ENCODE measurements at regions not wholly inside any gene's neighbourhood (a gene's known extent, or its start where the extent isn't known, plus 50 kb on each side); places are given as distances from the start of the nearest gene placed in this dataset.

DNA sequence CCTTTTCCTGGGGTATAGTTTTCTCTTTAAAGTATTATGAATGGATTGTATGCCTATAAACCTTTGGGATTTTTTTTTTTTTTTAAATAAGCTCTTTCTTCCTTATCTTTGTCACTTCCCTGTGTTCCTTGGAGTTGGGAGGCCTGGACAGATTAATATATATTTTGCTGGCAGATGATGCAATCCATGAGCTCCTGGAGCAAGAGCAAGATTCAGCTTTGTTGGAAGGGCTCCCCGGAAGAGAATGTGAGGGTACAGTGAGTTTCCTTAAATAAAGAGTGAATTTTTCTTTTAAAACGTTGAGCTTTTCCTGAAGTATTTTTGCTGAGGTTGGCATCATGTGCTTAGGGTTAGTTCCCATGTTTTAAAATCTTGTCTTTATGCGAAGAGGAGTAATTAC lies 98.7 kb upstream of the SLC28A3 start:
- H3K4me3 ChIP-seq (replicated peaks; ENCODE audit: low read depth, low read length): no peak overlapping the region
- no peak for DNase-seq (ENCODE audit: extremely low read depth, low read depth)
- TF ChIP-seq, protein P1, sequence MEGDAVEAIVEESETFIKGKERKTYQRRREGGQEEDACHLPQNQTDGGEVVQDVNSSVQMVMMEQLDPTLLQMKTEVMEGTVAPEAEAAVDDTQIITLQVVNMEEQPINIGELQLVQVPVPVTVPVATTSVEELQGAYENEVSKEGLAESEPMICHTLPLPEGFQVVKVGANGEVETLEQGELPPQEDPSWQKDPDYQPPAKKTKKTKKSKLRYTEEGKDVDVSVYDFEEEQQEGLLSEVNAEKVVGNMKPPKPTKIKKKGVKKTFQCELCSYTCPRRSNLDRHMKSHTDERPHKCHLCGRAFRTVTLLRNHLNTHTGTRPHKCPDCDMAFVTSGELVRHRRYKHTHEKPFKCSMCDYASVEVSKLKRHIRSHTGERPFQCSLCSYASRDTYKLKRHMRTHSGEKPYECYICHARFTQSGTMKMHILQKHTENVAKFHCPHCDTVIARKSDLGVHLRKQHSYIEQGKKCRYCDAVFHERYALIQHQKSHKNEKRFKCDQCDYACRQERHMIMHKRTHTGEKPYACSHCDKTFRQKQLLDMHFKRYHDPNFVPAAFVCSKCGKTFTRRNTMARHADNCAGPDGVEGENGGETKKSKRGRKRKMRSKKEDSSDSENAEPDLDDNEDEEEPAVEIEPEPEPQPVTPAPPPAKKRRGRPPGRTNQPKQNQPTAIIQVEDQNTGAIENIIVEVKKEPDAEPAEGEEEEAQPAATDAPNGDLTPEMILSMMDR (IDR thresholded peaks at IDR 0.05; ENCODE audit: low read depth, low read length, missing control alignments): no peak

- no peak overlapping the region for H3K4me3 ChIP-seq (replicated peaks; ENCODE audit: low read depth, low read length)
- TF ChIP-seq, protein P1 (IDR thresholded peaks at IDR 0.05; ENCODE audit: low read depth, low read length, missing control alignments): no peak
- no peak for DNase-seq (ENCODE audit: extremely low read depth, low read depth)
Measured at GRCh38 chr9:84442712-84443111, 102.2 kb upstream of the SLC28A3 start.

- no peak for DNase-seq (ENCODE audit: extremely low read depth, low read depth)
- H3K4me3 ChIP-seq (replicated peaks; ENCODE audit: low read depth, low read length): no peak overlapping the region
- TF ChIP-seq, protein P1 (IDR thresholded peaks at IDR 0.05; ENCODE audit: low read depth, low read length, missing control alignments): no peak
Measured at GRCh38 chr9:84445737-84446136, 105.2 kb upstream of the SLC28A3 start.

DNA sequence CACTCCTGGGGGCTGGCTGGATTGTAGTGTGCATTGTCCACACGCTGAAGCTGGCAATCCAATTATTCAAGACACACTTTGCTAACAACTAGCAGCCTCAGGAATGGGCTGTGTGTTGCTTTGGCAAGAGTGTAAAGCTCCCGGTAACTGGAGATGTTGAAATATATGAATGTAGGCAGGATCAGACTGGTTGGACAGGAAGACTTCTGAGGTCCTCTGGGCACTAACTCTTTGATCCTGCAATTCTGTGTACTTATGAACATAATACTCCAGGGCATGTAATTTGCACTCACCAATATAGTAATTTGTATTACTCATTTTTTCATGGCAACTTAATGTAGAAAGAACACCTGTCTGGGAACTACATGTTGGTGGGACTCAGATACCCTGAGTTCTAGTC lies 106.7 kb upstream of the SLC28A3 start:
- H3K4me3 ChIP-seq (replicated peaks; ENCODE audit: low read depth, low read length): no peak overlapping the region
- DNase-seq (ENCODE audit: extremely low read depth, low read depth): no peak
- TF ChIP-seq, protein P1 (IDR thresholded peaks at IDR 0.05; ENCODE audit: low read depth, low read length, missing control alignments): no peak

GRCh38 chr9:84450029-84450428 lies 109.5 kb upstream of the SLC28A3 start:
- H3K4me3 ChIP-seq (replicated peaks; ENCODE audit: low read depth, low read length): no peak overlapping the region

DNA sequence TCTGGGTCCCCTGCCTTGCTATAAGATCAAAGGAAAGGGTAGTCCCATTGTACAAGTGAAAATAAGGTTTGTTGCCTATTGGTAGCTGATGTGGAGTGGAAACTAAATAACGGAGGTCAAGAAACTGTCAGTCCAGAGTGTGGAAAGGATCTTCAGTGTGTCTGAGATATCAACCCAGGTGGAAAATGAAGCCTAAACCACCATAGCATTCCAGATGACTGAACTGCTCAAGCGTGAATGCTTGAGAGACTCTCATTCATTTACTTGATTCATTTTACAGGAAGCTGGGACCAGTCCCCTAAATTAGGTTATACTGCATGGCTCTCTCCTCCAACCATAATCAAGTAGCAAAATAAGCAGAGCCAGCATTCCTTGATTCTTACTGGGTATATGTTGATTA lies 116.0 kb upstream of the SLC28A3 start:
- no peak overlapping the region for H3K4me3 ChIP-seq (replicated peaks; ENCODE audit: low read depth, low read length)
- DNase-seq (ENCODE audit: extremely low read depth, low read depth): no peak
- TF ChIP-seq, protein P1 (IDR thresholded peaks at IDR 0.05; ENCODE audit: low read depth, low read length, missing control alignments): no peak

More at GRCh38 chr9:84450029-84450428, 109.5 kb upstream of the SLC28A3 start:
- no peak for DNase-seq (ENCODE audit: extremely low read depth, low read depth)
- TF ChIP-seq, protein P1 (IDR thresholded peaks at IDR 0.05; ENCODE audit: low read depth, low read length, missing control alignments): no peak

- TF ChIP-seq, protein P1 (IDR thresholded peaks at IDR 0.05; ENCODE audit: low read depth, low read length, missing control alignments): no peak
- DNase-seq (ENCODE audit: extremely low read depth, low read depth): no peak
- H3K4me3 ChIP-seq (replicated peaks; ENCODE audit: low read depth, low read length): no peak overlapping the region
Measured at GRCh38 chr9:84460695-84461094, 120.1 kb upstream of the SLC28A3 start.
